ENCODE measurements at regions not wholly inside any gene's neighbourhood (a gene's known extent, or its start where the extent isn't known, plus 50 kb on each side); places are given as distances from the start of the nearest gene placed in this dataset.
"Not testable (repeated sequence)": the region's sequence is repeated elsewhere in the genome, so short reads cannot be mapped to it uniquely, and the experiment has no call there.

- Histone ChIP-seq H3K4me3 (ENCODE audit: insufficient read depth, low read depth, low read length) (no peak overlapping the region), H3K27me3 (ENCODE audit: control insufficient read depth, insufficient read depth, low read length) (no peaks in the 10 kb centered on the region), H3K36me3 (replicated peaks; ENCODE audit: control insufficient read depth, insufficient read depth, low read length) (no peaks in the 10 kb centered on the region)
- no peak for DNase-seq
These were observed 1002.5 kb upstream of the INTU start for GRCh38 chr4:126630230-126630629.

GRCh38 chr4:126633306-126633705, 999.5 kb upstream of the INTU start:
- H3K27me3 ChIP-seq (ENCODE audit: control insufficient read depth, insufficient read depth, low read length): no peaks in the 10 kb centered on the region
- no peak for DNase-seq
- H3K4me3 ChIP-seq (ENCODE audit: insufficient read depth, low read depth, low read length): no peak overlapping the region
- H3K36me3 ChIP-seq (replicated peaks; ENCODE audit: control insufficient read depth, insufficient read depth, low read length): no peaks in the 10 kb centered on the region

- Histone ChIP-seq H3K27me3 (ENCODE audit: control insufficient read depth, insufficient read depth, low read length) (no peaks in the 10 kb centered on the region), H3K36me3 (replicated peaks; ENCODE audit: control insufficient read depth, insufficient read depth, low read length) (no peaks in the 10 kb centered on the region), H3K4me3 (ENCODE audit: insufficient read depth, low read depth, low read length) (no peak overlapping the region)
- no peak for DNase-seq
These were observed 995.1 kb upstream of the INTU start for GRCh38 chr4:126637706-126638105.

GRCh38 chr4:126647320-126647719, 985.4 kb upstream of the INTU start:
- H3K27me3 ChIP-seq (ENCODE audit: control insufficient read depth, insufficient read depth, low read length): no peaks in the 10 kb centered on the region
- H3K4me3 ChIP-seq (ENCODE audit: insufficient read depth, low read depth, low read length): no peak overlapping the region
- no peak for DNase-seq
- H3K36me3 ChIP-seq (replicated peaks; ENCODE audit: control insufficient read depth, insufficient read depth, low read length): no peaks in the 10 kb centered on the region

- Histone ChIP-seq H3K4me3 (ENCODE audit: insufficient read depth, low read depth, low read length) (no peak overlapping the region), H3K27me3 (ENCODE audit: control insufficient read depth, insufficient read depth, low read length) (no peaks in the 10 kb centered on the region), H3K36me3 (replicated peaks; ENCODE audit: control insufficient read depth, insufficient read depth, low read length) (no peaks in the 10 kb centered on the region)
- DNase-seq: no peak
These were observed 984.9 kb upstream of the INTU start for GRCh38 chr4:126647756-126648397.

GRCh38 chr4:126658411-126658810, 974.3 kb upstream of the INTU start:
- no peak overlapping the region for H3K4me3 ChIP-seq (ENCODE audit: insufficient read depth, low read depth, low read length)
- no peak for DNase-seq
- no peaks in the 10 kb centered on the region for H3K36me3 ChIP-seq (replicated peaks; ENCODE audit: control insufficient read depth, insufficient read depth, low read length)
- no peaks in the 10 kb centered on the region for H3K27me3 ChIP-seq (ENCODE audit: control insufficient read depth, insufficient read depth, low read length)

GRCh38 chr4:126661194-126661593, 971.6 kb upstream of the INTU start:
- DNase-seq: no peak
- Histone ChIP-seq H3K36me3 (replicated peaks; ENCODE audit: control insufficient read depth, insufficient read depth, low read length) (no peaks in the 10 kb centered on the region), H3K27me3 (ENCODE audit: control insufficient read depth, insufficient read depth, low read length) (no peaks in the 10 kb centered on the region), H3K4me3 (ENCODE audit: insufficient read depth, low read depth, low read length) (no peak overlapping the region)

- no peaks in the 10 kb centered on the region for H3K27me3 ChIP-seq (ENCODE audit: control insufficient read depth, insufficient read depth, low read length)
These were observed 967.9 kb upstream of the INTU start for GRCh38 chr4:126664839-126665238.

GRCh38 chr4:126670038-126670437, 962.7 kb upstream of the INTU start:
- DNase-seq; H3K36me3 ChIP-seq (replicated peaks; ENCODE audit: control insufficient read depth, insufficient read depth, low read length); H3K4me3 ChIP-seq (ENCODE audit: insufficient read depth, low read depth, low read length); H3K27me3 ChIP-seq (ENCODE audit: control insufficient read depth, insufficient read depth, low read length): not testable (repeated sequence)

More at GRCh38 chr4:126664839-126665238, 967.9 kb upstream of the INTU start:
- H3K4me3 ChIP-seq (ENCODE audit: insufficient read depth, low read depth, low read length): no peak overlapping the region
- H3K36me3 ChIP-seq (replicated peaks; ENCODE audit: control insufficient read depth, insufficient read depth, low read length): no peaks in the 10 kb centered on the region
- DNase-seq: no peak

- DNase-seq: no peak
- H3K36me3 ChIP-seq (replicated peaks; ENCODE audit: control insufficient read depth, insufficient read depth, low read length): no peaks in the 10 kb centered on the region
- no peak overlapping the region for H3K4me3 ChIP-seq (ENCODE audit: insufficient read depth, low read depth, low read length)
- H3K27me3 ChIP-seq (ENCODE audit: control insufficient read depth, insufficient read depth, low read length): no peaks in the 10 kb centered on the region
These were observed 954.1 kb upstream of the INTU start for GRCh38 chr4:126678618-126679017.

- DNase-seq: no peak
- H3K4me3 ChIP-seq (ENCODE audit: insufficient read depth, low read depth, low read length): no peak overlapping the region
These were observed 953.5 kb upstream of the INTU start for GRCh38 chr4:126679303-126679702.

GRCh38 chr4:126682250-126682649, 950.5 kb upstream of the INTU start:
- no peaks in the 10 kb centered on the region for H3K27me3 ChIP-seq (ENCODE audit: control insufficient read depth, insufficient read depth, low read length)
- H3K36me3 ChIP-seq (replicated peaks; ENCODE audit: control insufficient read depth, insufficient read depth, low read length): no peaks in the 10 kb centered on the region
- no peak overlapping the region for H3K4me3 ChIP-seq (ENCODE audit: insufficient read depth, low read depth, low read length)
- no peak for DNase-seq

More at GRCh38 chr4:126679303-126679702, 953.5 kb upstream of the INTU start:
- H3K27me3 ChIP-seq (ENCODE audit: control insufficient read depth, insufficient read depth, low read length): no peaks in the 10 kb centered on the region
- H3K36me3 ChIP-seq (replicated peaks; ENCODE audit: control insufficient read depth, insufficient read depth, low read length): no peaks in the 10 kb centered on the region

GRCh38 chr4:126686491-126686890, 946.3 kb upstream of the INTU start:
- no peaks in the 10 kb centered on the region for H3K36me3 ChIP-seq (replicated peaks; ENCODE audit: control insufficient read depth, insufficient read depth, low read length)
- no peaks in the 10 kb centered on the region for H3K27me3 ChIP-seq (ENCODE audit: control insufficient read depth, insufficient read depth, low read length)
- no peak for DNase-seq
- H3K4me3 ChIP-seq (ENCODE audit: insufficient read depth, low read depth, low read length): no peak overlapping the region

GRCh38 chr4:126687655-126688358, 945.0 kb upstream of the INTU start:
- Histone ChIP-seq H3K4me3 (ENCODE audit: insufficient read depth, low read depth, low read length) (no peak overlapping the region), H3K36me3 (replicated peaks; ENCODE audit: control insufficient read depth, insufficient read depth, low read length) (no peaks in the 10 kb centered on the region), H3K27me3 (ENCODE audit: control insufficient read depth, insufficient read depth, low read length) (no peaks in the 10 kb centered on the region)
- DNase-seq: no peak

- H3K4me3 ChIP-seq (ENCODE audit: insufficient read depth, low read depth, low read length): no peak overlapping the region
- no peak for DNase-seq
- no peaks in the 10 kb centered on the region for H3K27me3 ChIP-seq (ENCODE audit: control insufficient read depth, insufficient read depth, low read length)
- no peaks in the 10 kb centered on the region for H3K36me3 ChIP-seq (replicated peaks; ENCODE audit: control insufficient read depth, insufficient read depth, low read length)
These were observed 941.0 kb upstream of the INTU start for GRCh38 chr4:126691797-126692196.

All from H7 (cell line).